NT2/D1 (cell line): ENCODE measurements at regions not wholly inside any gene's neighbourhood (a gene's known extent, or its start where the extent isn't known, plus 50 kb on each side); places are given as distances from the start of the nearest gene placed in this dataset.
"Not testable (repeated sequence)": the region's sequence is repeated elsewhere in the genome, so short reads cannot be mapped to it uniquely, and the experiment has no call there.

Experiments
- DNase-seq: peaks from one replicate; pipeline ENCODE4 v3.0.0-alpha.2; 2011; ENCODE audit warnings: low read depth, low spot score
- H3K27me3 ChIP-seq: 2 replicates; pipeline ENCODE4 v1.6.0; 2011; ENCODE audit warnings: mild to moderate bottlenecking; ENCODE audit not compliant: insufficient read length, insufficient read depth
- H3K36me3 ChIP-seq: 2 replicates; pipeline ENCODE4 v1.6.1; 2011; ENCODE audit warnings: mild to moderate bottlenecking, low read length, mixed read lengths; ENCODE audit not compliant: insufficient read depth, insufficient read length
- H3K4me1 ChIP-seq: 2 replicates; pipeline ENCODE4 v1.5.1; 2011; ENCODE audit not compliant: insufficient read depth, insufficient read length
- H3K4me3 ChIP-seq: 2 replicates; pipeline ENCODE4 v1.5.1; 2011; ENCODE audit warnings: low read depth; ENCODE audit not compliant: insufficient read length
- H3K9ac ChIP-seq: 2 replicates; pipeline ENCODE4 v1.6.0; 2011; ENCODE audit warnings: low read depth; ENCODE audit not compliant: insufficient read length
- H3K9me3 ChIP-seq: 2 replicates; pipeline ENCODE4 v1.5.1; 2011; ENCODE audit warnings: mild to moderate bottlenecking, low read length; ENCODE audit not compliant: insufficient read depth
- SUZ12 ChIP-seq: IDR thresholded peaks from 2 replicates; pipeline ENCODE4 v1.6.1; 2011; ENCODE audit not compliant: insufficient read length, insufficient read depth; ENCODE audit errors: extremely low read depth
- YY1 ChIP-seq: IDR thresholded peaks from 2 replicates; pipeline ENCODE4 v1.6.1; 2011; ENCODE audit not compliant: insufficient read length, insufficient read depth
- ZNF274 ChIP-seq: IDR thresholded peaks from 2 replicates; pipeline ENCODE4 v1.6.1; 2011; ENCODE audit warnings: mild to moderate bottlenecking, low read depth, low read length

DNA sequence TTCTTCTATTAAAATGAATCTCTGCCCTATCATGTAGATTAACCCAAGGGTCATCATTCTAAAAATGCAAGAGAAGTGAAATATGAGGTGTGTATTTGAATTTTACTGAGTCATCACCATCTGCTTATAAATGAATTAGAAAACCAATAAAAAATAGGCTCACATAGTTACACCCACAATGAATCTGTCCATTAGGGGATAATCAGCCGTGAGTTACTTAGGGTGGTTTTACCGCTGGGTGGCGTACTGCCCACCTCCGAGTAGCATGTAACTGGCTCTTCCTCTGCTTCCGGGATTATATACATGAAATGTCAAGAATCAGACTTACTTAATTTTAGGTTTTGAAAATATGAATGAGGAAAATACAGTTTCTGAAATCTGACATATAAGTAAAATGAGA is 332.9 kb upstream of the CCNG1 start:
- Histone ChIP-seq H3K36me3 (no peaks in the 10 kb centered on the region), H3K4me1 (no peaks in the 10 kb centered on the region), H3K27me3 (no peaks in the 10 kb centered on the region), H3K4me3 (no peak overlapping the region), H3K9me3 (no peaks in the 10 kb centered on the region), H3K9ac (no peak overlapping the region)
- no peak for DNase-seq
- TF ChIP-seq SUZ12 (no peak), ZNF274 (no peak), YY1 (no peak)

DNA sequence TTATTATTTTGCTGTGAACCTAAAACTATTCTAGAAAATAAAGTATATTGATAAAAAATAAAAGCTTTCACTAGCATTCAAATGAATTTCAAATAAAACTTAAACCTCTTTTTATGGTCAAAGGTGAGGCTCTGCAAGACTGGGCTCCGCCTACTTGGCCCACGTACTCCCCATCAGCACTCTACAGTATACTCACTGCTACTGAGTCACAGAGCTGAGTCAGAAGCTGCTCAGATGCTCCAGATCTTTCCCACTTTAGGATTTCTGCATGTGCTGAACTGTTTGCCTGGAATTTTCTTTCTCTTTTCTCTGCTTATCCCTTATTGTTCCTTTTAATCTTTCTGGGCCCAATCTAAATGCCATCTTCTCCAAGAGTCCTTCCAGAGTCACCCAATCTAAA is 331.9 kb upstream of the CCNG1 start:
- Histone ChIP-seq H3K27me3 (no peaks in the 10 kb centered on the region), H3K4me3 (no peak overlapping the region), H3K36me3 (no peaks in the 10 kb centered on the region), H3K9me3 (no peaks in the 10 kb centered on the region), H3K9ac (no peak overlapping the region), H3K4me1 (no peaks in the 10 kb centered on the region)
- TF ChIP-seq YY1 (no peak), ZNF274 (no peak), SUZ12 (no peak)
- no peak for DNase-seq

DNA sequence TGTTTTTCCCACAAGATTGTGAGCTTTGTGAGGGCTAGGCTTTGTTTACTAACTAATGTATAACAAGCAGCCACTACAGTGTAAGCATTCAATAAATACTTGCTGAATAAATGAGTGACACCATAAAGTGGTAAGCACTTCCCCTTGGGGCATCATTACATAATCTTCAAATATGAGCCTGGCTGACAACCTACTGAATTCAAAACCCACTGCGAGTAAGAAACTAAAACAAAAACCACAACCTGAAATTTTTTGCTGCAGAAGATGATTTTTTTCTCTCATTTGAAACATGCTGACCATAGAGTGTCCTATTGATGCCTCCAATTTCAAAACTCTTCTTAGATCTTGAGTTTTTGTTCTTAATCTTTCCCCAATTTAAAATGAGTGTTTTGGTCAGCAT is 331.3 kb upstream of the CCNG1 start:
- Histone ChIP-seq H3K4me1 (no peaks in the 10 kb centered on the region), H3K36me3 (no peaks in the 10 kb centered on the region), H3K9ac (no peak overlapping the region), H3K4me3 (no peak overlapping the region), H3K9me3 (no peaks in the 10 kb centered on the region), H3K27me3 (no peaks in the 10 kb centered on the region)
- DNase-seq: no peak
- no peak for TF ChIP-seq YY1

DNA sequence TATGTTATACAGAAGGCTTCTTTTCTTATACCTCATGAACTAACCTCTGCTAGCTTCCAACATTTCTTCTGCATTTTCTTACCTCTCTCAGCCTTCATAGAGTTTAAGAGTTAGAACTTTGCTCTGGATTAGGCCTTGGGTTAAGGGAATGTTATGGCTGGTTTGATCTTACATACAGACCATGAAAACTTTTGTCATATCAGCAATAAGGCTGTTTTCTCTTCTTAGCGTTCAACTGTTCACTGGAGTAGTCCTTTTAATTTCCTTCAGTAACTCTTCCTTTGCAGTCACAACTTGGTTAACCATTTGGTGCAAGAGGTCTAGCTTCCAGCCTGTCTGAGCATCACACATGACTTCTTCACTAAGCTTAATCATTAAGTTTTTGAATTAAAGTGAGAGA is 329.0 kb upstream of the CCNG1 start:
- no peak overlapping the region for H3K9ac ChIP-seq
- H3K36me3 ChIP-seq: no peaks in the 10 kb centered on the region
- H3K4me1 ChIP-seq: no peaks in the 10 kb centered on the region
- no peak for DNase-seq
- no peak overlapping the region for H3K4me3 ChIP-seq
- no peaks in the 10 kb centered on the region for H3K27me3 ChIP-seq
- H3K9me3 ChIP-seq: no peaks in the 10 kb centered on the region
- no peak for TF ChIP-seq YY1
- TF ChIP-seq SUZ12: no peak
- TF ChIP-seq ZNF274: no peak

DNA sequence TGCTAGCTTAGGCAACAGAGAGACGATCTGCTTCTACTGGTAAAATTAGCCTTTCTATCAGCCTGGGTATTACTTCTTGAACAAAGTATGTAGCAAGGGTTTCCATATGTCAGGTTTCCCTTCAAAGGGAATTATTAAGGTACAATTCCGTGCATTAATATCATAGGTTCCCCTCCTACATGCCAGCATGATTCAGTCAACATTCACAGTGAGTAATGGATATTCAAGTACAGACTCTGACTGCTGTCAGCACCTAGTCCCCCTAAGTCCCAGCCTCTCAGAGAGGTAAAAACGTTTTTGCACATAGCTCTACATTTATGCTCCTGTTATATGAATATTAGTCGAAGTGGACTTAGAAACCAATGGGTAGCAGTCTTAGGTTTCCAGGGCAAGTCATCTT is 322.4 kb upstream of the CCNG1 start:
- TF ChIP-seq ZNF274 (no peak), YY1 (no peak), SUZ12 (no peak)
- Histone ChIP-seq H3K4me1 (no peaks in the 10 kb centered on the region), H3K4me3 (no peak overlapping the region), H3K9me3 (no peaks in the 10 kb centered on the region), H3K9ac (no peak overlapping the region), H3K27me3 (no peaks in the 10 kb centered on the region), H3K36me3 (no peaks in the 10 kb centered on the region)
- no peak for DNase-seq

DNA sequence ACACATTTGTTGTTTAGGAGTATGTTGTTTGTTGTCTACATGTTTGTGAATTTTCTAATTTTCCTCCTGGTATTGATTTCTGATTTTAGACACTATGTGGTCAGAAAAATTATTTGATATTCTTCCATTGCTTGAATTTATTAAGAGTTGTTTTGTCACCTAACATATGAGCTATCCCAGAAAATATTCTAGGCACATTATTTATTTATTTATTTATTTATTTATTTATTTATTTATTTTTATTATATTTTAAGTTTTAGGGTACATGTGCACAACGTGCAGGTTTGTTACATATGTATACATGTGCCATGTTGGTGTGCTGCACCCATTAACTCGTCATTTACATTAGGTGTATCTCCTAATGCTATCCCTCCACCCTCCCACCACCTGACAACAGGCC is 320.8 kb upstream of the CCNG1 start:
- not testable (repeated sequence) for H3K27me3 ChIP-seq, H3K9me3 ChIP-seq, DNase-seq, H3K4me1 ChIP-seq, H3K9ac ChIP-seq, H3K4me3 ChIP-seq, H3K36me3 ChIP-seq

DNA sequence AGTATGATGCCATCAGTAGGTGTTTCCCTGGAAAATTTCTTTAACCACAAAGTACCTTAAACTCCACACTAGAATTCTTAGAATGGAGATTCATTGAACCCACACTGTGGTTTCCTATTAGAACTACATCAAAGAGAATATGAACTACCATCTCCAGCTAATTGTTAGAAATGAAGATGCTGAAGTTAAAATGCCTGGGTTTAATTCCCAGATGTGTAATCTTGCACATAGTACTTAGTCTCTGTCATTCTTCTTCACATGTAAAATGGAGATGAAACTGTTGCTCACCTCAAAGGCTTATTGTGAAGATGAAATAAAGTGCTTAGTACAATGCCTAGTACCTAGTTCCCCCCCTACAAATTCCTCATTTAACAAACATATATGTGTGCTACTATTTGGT is 303.3 kb upstream of the CCNG1 start:
- TF ChIP-seq ZNF274 (no peak), SUZ12 (no peak), YY1 (no peak)

DNA sequence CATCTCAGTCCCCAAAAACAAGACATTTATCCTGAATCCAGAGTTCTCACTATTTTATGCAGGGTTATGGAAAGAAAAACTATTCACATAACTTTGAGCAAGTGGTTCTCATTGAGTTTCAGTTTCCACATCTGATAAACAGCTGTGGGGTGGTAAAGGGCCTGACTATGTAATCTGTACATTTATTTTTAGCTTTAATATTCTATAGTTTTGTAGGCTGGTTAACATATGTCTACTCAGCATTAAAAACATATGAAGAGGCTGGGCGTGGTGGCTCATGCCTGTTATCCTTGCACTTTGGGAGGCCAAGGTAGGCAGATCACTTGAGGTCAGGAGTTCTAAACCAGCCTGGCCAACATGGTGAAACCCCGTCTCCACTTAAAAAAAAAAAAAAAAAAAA is 301.5 kb upstream of the CCNG1 start:
- no peak for DNase-seq
- Histone ChIP-seq H3K36me3 (no peaks in the 10 kb centered on the region), H3K9ac (no peak overlapping the region), H3K27me3 (no peaks in the 10 kb centered on the region), H3K4me3 (no peak overlapping the region), H3K4me1 (no peaks in the 10 kb centered on the region), H3K9me3 (no peaks in the 10 kb centered on the region)
- no peak for TF ChIP-seq ZNF274
- TF ChIP-seq SUZ12: no peak
- no peak for TF ChIP-seq YY1

More for the DNA sequence above, 303.3 kb upstream of the CCNG1 start:
- Histone ChIP-seq H3K9me3 (no peaks in the 10 kb centered on the region), H3K9ac (no peak overlapping the region), H3K4me1 (no peaks in the 10 kb centered on the region), H3K36me3 (no peaks in the 10 kb centered on the region), H3K4me3 (no peak overlapping the region), H3K27me3 (no peaks in the 10 kb centered on the region)
- no peak for DNase-seq
